Stimulated activated effector memory CD8-positive, alpha-beta T cell treated with anti-CD3 and anti-CD28 coated beads, Interleukin-12 subunit alpha, Interleukin-12 subunit beta, amount 100 ng/mL, for 72 hours (primary cell): ENCODE measurements at regions not wholly inside any gene's neighbourhood (a gene's known extent, or its start where the extent isn't known, plus 50 kb on each side); places are given as distances from the start of the nearest gene placed in this dataset.
"Not testable (repeated sequence)": the region's sequence is repeated elsewhere in the genome, so short reads cannot be mapped to it uniquely, and the experiment has no call there.

Experiments
- ATAC-seq: fragments of 150-1000 bp; cut with Tn5 transposase; 2 replicates; pipeline ENCODE4 v1.10.0; 2021
- DNase-seq, 2 donors: peaks; one replicate each; pipeline ENCODE4 v3.0.0; 2021 to 2022; ENCODE audit warnings: low spot score in 2 of 2
- H3K27ac Mint-ChIP-seq: one replicate; pipeline ENCODE4 v1.8.0; 2022; ENCODE audit warnings: mild to moderate bottlenecking, mixed read lengths
- H3K36me3 Mint-ChIP-seq: one replicate; pipeline ENCODE4 v1.8.0; 2022; ENCODE audit warnings: mild to moderate bottlenecking, mixed read lengths
- H3K4me1 Mint-ChIP-seq: one replicate; pipeline ENCODE4 v1.8.0; 2022; ENCODE audit warnings: mixed read lengths
- H3K4me3 Mint-ChIP-seq: one replicate; pipeline ENCODE4 v1.8.0; 2022; ENCODE audit warnings: mild to moderate bottlenecking, mixed read lengths
- H3K9me3 Mint-ChIP-seq: one replicate; pipeline ENCODE4 v1.8.0; 2022; ENCODE audit warnings: mixed read lengths

- peak in 1 of 2 donors; percentile 52 for DNase-seq
- Mint-ChIP-seq H3K27ac (no peak overlapping the region), H3K4me3 (peak overlapping the region; percentile 59), H3K4me1 (no peaks in the 10 kb centered on the region), H3K36me3 (no peaks in the 10 kb centered on the region), H3K9me3 (no peaks in the 10 kb centered on the region)
- peak; percentile 45 for ATAC-seq
Observed at GRCh38 chr15:92733934-92734521, 78.5 kb upstream of the FAM174B start.

- not testable (repeated sequence) for ATAC-seq, DNase-seq, H3K9me3 Mint-ChIP-seq, H3K4me3 Mint-ChIP-seq, H3K4me1 Mint-ChIP-seq, H3K36me3 Mint-ChIP-seq, H3K27ac Mint-ChIP-seq
Observed at GRCh38 chr15:92739246-92739645, 83.7 kb upstream of the FAM174B start.

GRCh38 chr15:92745845-92746271, 90.3 kb upstream of the FAM174B start:
- H3K36me3 Mint-ChIP-seq: no peaks in the 10 kb centered on the region
- no peak for ATAC-seq
- H3K4me3 Mint-ChIP-seq: no peak overlapping the region
- H3K27ac Mint-ChIP-seq: no peak overlapping the region
- H3K4me1 Mint-ChIP-seq: no peaks in the 10 kb centered on the region
- no peaks in the 10 kb centered on the region for H3K9me3 Mint-ChIP-seq
- no peak for DNase-seq

GRCh38 chr15:92747047-92747446, 91.5 kb upstream of the FAM174B start:
- H3K4me3 Mint-ChIP-seq: no peak overlapping the region
- no peaks in the 10 kb centered on the region for H3K9me3 Mint-ChIP-seq
- H3K4me1 Mint-ChIP-seq: no peaks in the 10 kb centered on the region
- DNase-seq (no peak), ATAC-seq (no peak)
- H3K36me3 Mint-ChIP-seq: no peaks in the 10 kb centered on the region
- no peak overlapping the region for H3K27ac Mint-ChIP-seq

- no peak for ATAC-seq
- no peaks in the 10 kb centered on the region for H3K36me3 Mint-ChIP-seq
Observed at GRCh38 chr15:92749216-92749615, 93.6 kb upstream of the FAM174B start.

GRCh38 chr15:92749946-92750345, 94.4 kb upstream of the FAM174B start:
- H3K27ac Mint-ChIP-seq: no peak overlapping the region
- no peaks in the 10 kb centered on the region for H3K4me1 Mint-ChIP-seq
- H3K4me3 Mint-ChIP-seq: no peak overlapping the region
- DNase-seq (no peak), ATAC-seq (no peak)
- no peaks in the 10 kb centered on the region for H3K36me3 Mint-ChIP-seq
- no peaks in the 10 kb centered on the region for H3K9me3 Mint-ChIP-seq

More at GRCh38 chr15:92749216-92749615, 93.6 kb upstream of the FAM174B start:
- Mint-ChIP-seq H3K9me3 (no peaks in the 10 kb centered on the region), H3K4me3 (no peak overlapping the region), H3K4me1 (no peaks in the 10 kb centered on the region), H3K27ac (no peak overlapping the region)
- DNase-seq: no peak

- ATAC-seq (no peak), DNase-seq (no peak)
- H3K4me1 Mint-ChIP-seq: no peaks in the 10 kb centered on the region
- no peaks in the 10 kb centered on the region for H3K36me3 Mint-ChIP-seq
- H3K27ac Mint-ChIP-seq: no peak overlapping the region
- no peaks in the 10 kb centered on the region for H3K9me3 Mint-ChIP-seq
- H3K4me3 Mint-ChIP-seq: no peak overlapping the region
Observed at GRCh38 chr15:92751528-92751927, 96.0 kb upstream of the FAM174B start.

- no peaks in the 10 kb centered on the region for H3K9me3 Mint-ChIP-seq
- H3K4me1 Mint-ChIP-seq: no peaks in the 10 kb centered on the region
- no peak for DNase-seq
- no peak for ATAC-seq
- no peaks in the 10 kb centered on the region for H3K36me3 Mint-ChIP-seq
- no peak overlapping the region for H3K27ac Mint-ChIP-seq
- no peak overlapping the region for H3K4me3 Mint-ChIP-seq
Observed at GRCh38 chr15:92753591-92753990, 98.0 kb upstream of the FAM174B start.

- Mint-ChIP-seq H3K4me3 (no peak overlapping the region), H3K4me1 (no peaks in the 10 kb centered on the region), H3K36me3 (no peaks in the 10 kb centered on the region), H3K27ac (no peak overlapping the region), H3K9me3 (no peaks in the 10 kb centered on the region)
- ATAC-seq (no peak), DNase-seq (no peak)
Observed at GRCh38 chr15:92763459-92763858, 107.9 kb upstream of the FAM174B start.

GRCh38 chr15:92768131-92768530, 112.6 kb upstream of the FAM174B start:
- ATAC-seq, H3K27ac Mint-ChIP-seq, H3K9me3 Mint-ChIP-seq, H3K4me3 Mint-ChIP-seq, DNase-seq, H3K36me3 Mint-ChIP-seq, H3K4me1 Mint-ChIP-seq: not testable (repeated sequence)

- H3K9me3 Mint-ChIP-seq: no peaks in the 10 kb centered on the region
- H3K27ac Mint-ChIP-seq: no peak overlapping the region
- H3K4me1 Mint-ChIP-seq: no peaks in the 10 kb centered on the region
- no peaks in the 10 kb centered on the region for H3K36me3 Mint-ChIP-seq
- no peak for DNase-seq
- H3K4me3 Mint-ChIP-seq: no peak overlapping the region
- no peak for ATAC-seq
Observed at GRCh38 chr15:92770641-92771040, 115.1 kb upstream of the FAM174B start.

GRCh38 chr15:92772061-92772460, 116.5 kb upstream of the FAM174B start:
- Mint-ChIP-seq H3K4me3 (no peak overlapping the region), H3K27ac (no peak overlapping the region), H3K4me1 (no peaks in the 10 kb centered on the region), H3K9me3 (no peaks in the 10 kb centered on the region), H3K36me3 (no peaks in the 10 kb centered on the region)
- ATAC-seq (no peak), DNase-seq (no peak)

- H3K4me3 Mint-ChIP-seq: no peak overlapping the region
- ATAC-seq: no peak
- no peaks in the 10 kb centered on the region for H3K9me3 Mint-ChIP-seq
- H3K4me1 Mint-ChIP-seq: no peaks in the 10 kb centered on the region
- H3K36me3 Mint-ChIP-seq: no peaks in the 10 kb centered on the region
- no peak for DNase-seq
- no peak overlapping the region for H3K27ac Mint-ChIP-seq
Observed at GRCh38 chr15:92772626-92773244, 117.2 kb upstream of the FAM174B start.

- DNase-seq (no peak), ATAC-seq (no peak)
- Mint-ChIP-seq H3K27ac (no peak overlapping the region), H3K4me3 (no peak overlapping the region), H3K4me1 (no peaks in the 10 kb centered on the region), H3K36me3 (no peaks in the 10 kb centered on the region), H3K9me3 (no peaks in the 10 kb centered on the region)
Observed at GRCh38 chr15:92773340-92773739, 117.8 kb upstream of the FAM174B start.

- Mint-ChIP-seq H3K36me3 (no peaks in the 10 kb centered on the region), H3K27ac (no peak overlapping the region), H3K4me3 (no peak overlapping the region), H3K9me3 (peaks cover 5% of the 10 kb centered on the region), H3K4me1 (no peaks in the 10 kb centered on the region)
- ATAC-seq: no peak
- DNase-seq: no peak
Observed at GRCh38 chr15:92779874-92780273, 120.2 kb upstream of the CHD2 start.

- DNase-seq (no peak), ATAC-seq (no peak)
- no peak overlapping the region for H3K27ac Mint-ChIP-seq
- H3K9me3 Mint-ChIP-seq: peaks cover 5% of the 10 kb centered on the region
- no peaks in the 10 kb centered on the region for H3K4me1 Mint-ChIP-seq
- H3K36me3 Mint-ChIP-seq: no peaks in the 10 kb centered on the region
- H3K4me3 Mint-ChIP-seq: no peak overlapping the region
Observed at GRCh38 chr15:92780843-92781242, 119.3 kb upstream of the CHD2 start.
